Stimulated activated CD4-positive, alpha-beta T cell treated with anti-CD3 and anti-CD28 coated beads, TNF-alpha, amount 100 ng/mL, for 1 hour (primary cell): ENCODE measurements at regions not wholly inside any gene's neighbourhood (a gene's known extent, or its start where the extent isn't known, plus 50 kb on each side); places are given as distances from the start of the nearest gene placed in this dataset.

Source experiments
- DNase-seq, 3 donors: peaks; one replicate each; pipeline ENCODE4 v3.0.0-alpha.2; 2020; ENCODE audit warnings: low read depth in 3 of 3, low spot score in 1 of 3

- DNase-seq, result no peak
Measured at GRCh38 chr9:89986190-89986589, 381.4 kb downstream of the GADD45G start.

DNA sequence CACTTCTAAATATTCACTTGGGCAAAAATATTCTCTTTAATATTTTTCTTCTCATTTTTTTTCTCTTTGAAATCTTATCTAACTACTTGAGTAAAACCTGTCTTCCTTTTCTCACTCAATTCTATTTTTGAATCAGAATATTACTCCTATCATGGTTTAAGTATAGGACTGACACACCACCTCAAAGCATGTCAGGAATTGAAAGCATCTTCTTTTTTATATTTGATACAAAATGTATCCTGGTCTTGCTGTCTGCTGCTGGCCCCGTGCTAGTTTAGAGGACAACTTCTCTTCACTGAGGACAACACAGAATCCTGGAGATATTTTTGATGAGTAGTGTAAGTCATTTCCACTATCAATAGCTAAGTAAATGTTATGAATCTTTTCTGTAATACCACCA lies 383.6 kb downstream of the GADD45G start:
- DNase-seq, result no peak

DNA sequence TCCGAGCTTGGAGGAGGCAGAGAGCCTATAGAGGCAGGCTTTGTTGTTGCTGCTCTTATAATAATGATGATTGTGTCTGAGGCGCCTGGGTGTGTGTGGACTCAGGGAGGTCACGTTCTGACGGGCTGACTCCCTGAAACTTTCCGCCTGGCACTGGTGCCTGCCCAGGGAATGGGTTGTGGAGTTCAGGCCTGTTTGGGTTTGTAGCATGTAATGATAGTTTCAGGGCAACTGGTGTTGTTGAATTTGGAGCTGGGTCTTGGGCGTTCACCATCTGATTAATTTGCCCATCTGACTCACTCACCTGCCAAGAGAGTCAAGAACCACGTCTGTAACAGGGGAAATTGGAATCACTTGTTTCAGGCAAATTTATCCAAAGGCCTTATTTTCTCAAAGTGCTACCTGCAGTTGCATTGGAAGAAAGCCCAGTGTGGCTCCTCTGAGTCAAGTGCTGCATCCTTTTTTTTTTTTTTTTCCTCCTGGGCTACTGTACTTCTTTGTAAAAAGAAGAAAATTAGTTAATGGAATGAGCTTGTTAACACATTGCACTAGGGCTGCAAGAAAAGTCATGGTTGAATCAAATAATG lies 386.5 kb downstream of the GADD45G start:
- DNase-seq, result no peak

DNA sequence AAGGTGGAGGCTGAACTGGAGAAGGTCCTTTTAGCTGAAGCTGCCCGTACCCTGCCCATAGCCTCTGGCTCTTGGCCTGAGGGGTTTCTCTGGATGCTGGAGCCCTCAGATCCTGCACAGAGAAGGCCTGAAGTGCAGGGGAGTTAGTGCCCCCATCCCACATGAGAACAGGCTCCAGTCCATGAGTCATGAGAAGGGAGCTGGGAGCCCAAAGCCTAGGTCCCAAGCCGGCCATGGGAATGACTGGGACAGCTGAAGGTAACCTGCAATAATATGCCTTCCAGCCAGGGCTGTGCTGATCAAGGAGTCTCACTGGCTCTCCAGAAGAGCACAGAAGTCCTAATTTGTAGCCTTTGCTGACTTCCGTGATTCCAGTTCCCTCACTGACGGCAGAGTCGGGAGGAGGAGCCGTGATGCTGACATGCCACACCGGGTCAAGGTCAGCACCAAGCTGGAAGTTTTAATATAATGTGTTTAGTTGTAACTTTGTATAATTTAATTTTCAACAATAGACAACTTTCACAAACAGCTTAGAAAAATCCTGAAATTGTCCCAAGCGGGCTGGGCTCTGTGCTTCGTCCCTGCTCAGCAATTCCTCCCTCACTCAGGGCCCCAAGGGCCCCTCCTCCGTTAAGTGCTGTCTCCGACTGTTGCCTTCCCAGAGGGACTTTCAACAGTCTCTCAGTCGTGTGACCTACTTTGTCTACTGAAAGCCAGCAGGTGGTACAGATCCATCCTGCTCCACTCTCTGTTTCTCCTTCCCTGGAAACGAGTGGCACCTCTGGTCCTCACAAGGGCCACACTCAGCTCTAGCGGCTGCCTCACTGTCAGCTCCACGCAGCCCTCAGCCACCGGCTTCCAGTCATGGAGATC lies 387.8 kb downstream of the GADD45G start:
- no peak for DNase-seq

GRCh38 chr9:89993678-89994630 lies 389.1 kb downstream of the GADD45G start:
- DNase-seq, result no peak

- DNase-seq, result no peak
Measured at GRCh38 chr9:89994988-89995613, 390.3 kb downstream of the GADD45G start.

DNA sequence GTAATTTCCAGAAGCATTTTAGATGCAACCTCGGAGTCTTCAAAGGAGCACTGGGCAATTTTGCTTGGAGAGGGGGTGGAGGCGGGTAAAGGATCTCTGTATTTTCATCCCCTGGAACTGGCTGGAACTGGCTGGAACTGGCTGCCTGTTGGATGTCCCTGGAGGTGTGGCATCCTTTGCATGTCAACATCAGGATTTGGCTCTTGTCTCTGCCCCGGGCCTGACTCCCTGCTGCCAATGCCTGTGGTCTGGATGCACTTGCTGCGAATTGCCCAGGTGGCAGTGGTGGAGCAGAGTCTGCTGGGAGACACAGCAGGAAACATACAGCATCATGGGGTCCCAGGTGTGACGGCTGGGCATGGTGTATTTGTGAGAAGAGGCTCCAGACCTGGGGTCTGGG lies 391.3 kb downstream of the GADD45G start:
- DNase-seq, result no peak

DNA sequence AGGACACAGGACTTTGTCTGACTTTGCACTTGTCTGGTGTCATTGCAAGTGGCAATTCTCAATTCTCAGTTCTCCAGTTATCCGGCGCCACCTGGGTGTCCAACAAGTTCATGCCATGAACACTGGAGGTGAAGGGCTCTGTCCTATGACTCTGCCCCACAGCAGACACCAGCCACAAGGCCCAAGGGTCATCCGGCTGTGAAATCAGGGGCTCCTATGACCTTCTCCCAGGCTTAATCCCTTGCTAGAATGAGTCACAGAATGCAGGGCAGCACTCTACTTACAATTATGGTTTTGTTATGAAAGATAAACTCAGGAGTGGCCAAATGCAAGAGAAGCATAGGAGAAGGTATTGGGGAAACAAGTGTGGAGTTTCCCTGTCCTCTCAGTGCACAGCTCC lies 392.0 kb downstream of the GADD45G start:
- DNase-seq, result no peak

DNA sequence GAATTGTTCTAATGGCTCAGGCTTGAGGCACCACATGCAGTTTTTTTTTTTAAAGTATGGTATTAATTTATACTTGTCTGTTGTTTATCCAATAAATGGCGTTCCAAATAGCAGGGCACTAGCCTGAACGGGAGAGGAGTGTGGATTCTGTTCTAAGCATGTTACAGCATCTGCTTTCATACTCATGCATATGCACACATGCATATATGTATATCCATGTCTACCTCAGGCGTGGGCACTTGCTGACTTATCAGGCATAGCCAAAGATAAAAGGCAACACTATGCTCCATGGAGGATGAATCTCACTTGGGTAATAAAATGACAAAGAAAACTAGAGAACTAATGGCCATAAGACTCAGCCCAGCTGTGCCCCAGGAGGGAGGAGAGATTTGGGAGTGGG lies 393.8 kb downstream of the GADD45G start:
- no peak for DNase-seq

DNA sequence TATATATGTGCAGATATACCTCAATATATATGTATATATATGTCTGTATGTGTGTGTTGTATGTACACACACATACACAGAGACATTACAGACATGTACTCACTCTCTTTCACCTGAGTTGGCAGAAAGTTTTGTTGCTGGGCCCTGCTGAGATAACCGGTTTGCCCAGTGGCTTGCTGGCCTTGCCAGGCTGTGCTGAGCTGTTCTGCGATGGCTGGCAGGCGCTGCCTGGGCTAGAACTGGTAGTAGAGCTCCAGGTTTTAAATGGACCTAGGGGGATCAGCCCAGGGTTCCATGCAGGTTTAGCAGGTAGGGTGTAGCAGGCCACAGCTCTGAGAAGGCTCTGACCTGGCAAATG lies 394.3 kb downstream of the GADD45G start:
- no peak for DNase-seq

- DNase-seq, result peak in 1 of 3 donors; percentile 22
Measured at GRCh38 chr9:89999534-90000370, 394.9 kb downstream of the GADD45G start.

GRCh38 chr9:90000925-90001324 lies 396.1 kb downstream of the GADD45G start:
- DNase-seq, result no peak

DNA sequence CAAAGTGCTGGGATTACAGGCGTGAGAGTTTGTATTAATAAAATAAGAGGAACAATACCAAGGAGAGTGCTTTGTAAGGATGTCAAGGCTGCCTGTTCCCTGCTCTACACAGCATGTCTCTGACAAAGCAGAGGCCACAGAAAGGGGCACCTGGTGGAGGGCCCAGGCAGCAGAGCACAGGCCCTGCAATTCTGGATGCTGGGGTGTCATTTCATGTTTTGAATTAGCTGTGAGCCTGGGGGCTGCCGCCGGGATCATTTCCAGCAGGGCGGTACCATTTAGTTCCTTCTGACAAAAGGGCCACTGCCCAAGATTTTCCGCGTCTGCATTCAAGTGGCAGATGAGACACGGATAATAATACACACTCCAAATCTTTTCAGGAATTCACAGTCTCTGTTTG lies 396.9 kb downstream of the GADD45G start:
- no peak for DNase-seq

DNA sequence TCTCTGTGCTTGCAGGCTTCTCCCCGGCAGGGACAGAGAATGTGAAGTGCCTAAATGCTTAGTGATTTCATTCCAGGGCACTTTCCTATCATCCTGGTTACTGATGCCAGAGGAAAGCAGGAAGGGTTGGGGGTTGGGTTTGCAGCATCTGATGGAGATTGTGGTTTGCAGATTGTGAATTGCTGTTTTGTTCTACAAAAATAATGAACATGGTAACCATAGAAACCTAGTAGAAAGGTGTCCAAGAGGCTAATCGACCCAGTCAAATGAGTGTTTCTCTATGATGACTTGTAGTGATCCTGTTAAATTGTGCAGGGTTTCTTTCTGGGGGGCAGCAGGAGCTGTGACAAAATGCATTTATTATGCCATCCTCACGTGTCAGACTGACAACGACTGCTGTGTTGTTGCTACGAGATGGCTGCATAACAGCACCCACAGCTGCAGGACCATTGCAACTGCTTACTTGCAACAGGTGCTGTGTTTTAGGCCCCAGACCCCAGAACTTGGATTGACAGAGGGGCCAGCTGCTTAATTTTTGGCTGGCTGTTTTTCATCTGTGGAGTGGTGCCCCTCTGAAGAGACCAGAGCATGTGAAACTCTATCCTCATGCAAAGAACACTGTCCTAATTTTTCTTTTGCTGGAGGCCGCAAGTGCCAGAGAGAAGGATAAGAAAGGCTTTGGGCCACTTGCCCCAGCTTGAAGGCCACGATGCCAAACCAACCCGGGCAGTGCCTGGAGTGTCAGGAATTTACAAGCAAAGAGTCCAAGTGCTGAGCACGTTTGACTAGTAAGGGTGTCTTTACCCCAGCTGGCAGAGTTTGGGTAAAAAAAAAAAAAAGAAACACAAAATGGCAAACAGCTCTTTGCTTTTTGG lies 397.8 kb downstream of the GADD45G start:
- DNase-seq, result no peak

- no peak for DNase-seq
Measured at GRCh38 chr9:90005388-90005787, 400.6 kb downstream of the GADD45G start.

DNA sequence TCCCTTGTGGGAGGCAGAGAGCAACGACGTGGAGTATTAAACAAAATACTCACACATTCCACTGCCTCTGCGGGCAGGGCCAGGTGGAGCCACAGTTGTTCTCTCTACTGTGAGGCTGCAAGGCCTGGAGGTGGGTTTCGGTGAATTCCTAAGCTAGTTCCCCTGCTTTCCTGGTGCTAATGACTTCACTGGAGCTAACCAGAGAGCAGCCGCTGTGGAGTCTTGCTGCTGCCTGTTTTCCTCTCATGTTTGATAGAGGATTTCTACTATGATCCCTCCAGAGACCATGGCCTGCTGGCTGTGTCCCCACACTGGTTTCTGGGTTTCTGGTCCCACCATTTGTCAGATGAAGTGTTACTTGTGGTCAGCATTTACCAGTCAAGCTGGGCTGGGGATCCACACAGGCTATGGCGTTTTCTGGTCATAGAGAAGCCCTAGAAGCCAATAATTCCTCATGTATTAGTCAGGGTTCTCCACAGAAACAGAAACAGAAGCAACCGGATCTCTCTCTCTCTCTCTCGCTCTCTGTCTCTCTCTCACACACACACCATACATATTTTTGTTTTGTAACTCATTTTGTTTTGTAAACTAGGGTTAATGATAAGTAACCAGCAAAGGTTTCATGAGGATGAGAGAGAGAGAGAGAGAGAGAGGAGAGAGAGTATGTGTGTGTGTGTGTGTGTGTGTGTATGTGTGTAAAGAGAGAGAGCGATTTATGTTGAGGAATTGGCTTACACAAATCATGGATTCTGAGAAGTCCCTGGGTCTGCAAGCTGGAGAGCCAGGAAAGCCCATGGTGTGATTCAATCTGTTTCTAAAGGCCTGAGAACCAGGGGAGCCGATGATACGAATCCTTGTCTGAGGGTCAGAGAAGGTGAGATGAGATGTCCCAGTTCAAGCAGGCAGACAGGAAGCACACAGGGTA lies 403.0 kb downstream of the GADD45G start:
- DNase-seq, result no peak

- DNase-seq, result no peak
Measured at GRCh38 chr9:90009447-90009846, 404.6 kb downstream of the GADD45G start.

GRCh38 chr9:90010793-90011192 lies 406.0 kb downstream of the GADD45G start:
- DNase-seq, result no peak
